GM12892 (cell line): ENCODE measurements at regions not wholly inside any gene's neighbourhood (a gene's known extent, or its start where the extent isn't known, plus 50 kb on each side); places are given as distances from the start of the nearest gene placed in this dataset.

Experiments
- POLR2A ChIP-seq: IDR thresholded peaks from 2 replicates; pipeline ENCODE4 v1.6.1; 2011; ENCODE audit warnings: low read depth, low read length, control low read depth
- POLR2AphosphoS5 ChIP-seq: IDR thresholded peaks from 2 replicates; pipeline ENCODE4 v1.6.1; 2011; ENCODE audit warnings: low read depth, low read length, control low read depth
- TAF1 ChIP-seq: IDR thresholded peaks from 2 replicates; pipeline ENCODE4 v1.6.1; 2011; ENCODE audit warnings: low read depth, mild to moderate bottlenecking, control low read depth, low read length, borderline replicate concordance

- no peak for TF ChIP-seq POLR2AphosphoS5
- no peak for TF ChIP-seq POLR2A
- TF ChIP-seq TAF1, result no peak
Measured at GRCh38 chr15:69736161-69736560, 283.5 kb downstream of the RPLP1 start.
